Right ventricle myocardium superior (tissue), 1 donor: ENCODE measurements at regions not wholly inside any gene's neighbourhood (a gene's known extent, or its start where the extent isn't known, plus 50 kb on each side); places are given as distances from the start of the nearest gene placed in this dataset.

ENCODE experiments used
- ATAC-seq: fragments of 200-7000 bp; cut with Tn5 transposase; one replicate; pipeline ENCODE4 v1.9.1; 2020; ENCODE audit warnings: mild to moderate bottlenecking; ENCODE audit not compliant: poor library complexity
- DNase-seq: peaks from one replicate; pipeline ENCODE4 v3.0.0-alpha.2; 2020
- intact Hi-C: fragments of 100-400 bp; cut with DNase I; formaldehyde crosslinking; loops from one replicate; pipeline ENCODE4 v1.11.2; 2022
- donor health status: DM: no; HTN: yes; CAD: no; lungs with severe emphysema.

DNA sequence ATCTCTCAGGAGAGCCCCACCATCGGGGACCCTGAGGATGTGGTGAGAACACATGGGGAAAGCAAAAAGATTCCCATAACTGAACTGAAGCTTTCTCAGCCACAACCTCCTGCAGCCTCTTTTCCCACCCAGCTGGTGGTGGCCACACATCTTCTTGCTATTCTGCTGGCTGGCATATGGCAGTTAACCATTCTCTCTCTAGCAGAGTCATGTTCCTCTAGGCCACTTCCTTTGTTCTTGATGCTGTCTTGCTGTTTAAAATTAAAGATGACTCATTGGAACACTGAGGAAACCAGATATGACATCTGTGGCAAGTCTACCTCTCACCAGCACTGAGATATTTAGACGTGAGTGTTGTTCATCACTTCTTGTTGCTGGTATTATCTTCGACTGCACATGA is 180.3 kb upstream of the ROBO2 start:
- intact Hi-C loops: no loop called here
- DNase-seq (no peak), ATAC-seq (no peak)

GRCh38 chr3:76864355-76864754 is 175.5 kb upstream of the ROBO2 start:
- DNase-seq (no peak), ATAC-seq (no peak)
- intact Hi-C loops: no loop called here

GRCh38 chr3:76866729-76867408 is 173.0 kb upstream of the ROBO2 start:
- no peak for DNase-seq
- intact Hi-C loops: no loop called here
- ATAC-seq: no peak

DNA sequence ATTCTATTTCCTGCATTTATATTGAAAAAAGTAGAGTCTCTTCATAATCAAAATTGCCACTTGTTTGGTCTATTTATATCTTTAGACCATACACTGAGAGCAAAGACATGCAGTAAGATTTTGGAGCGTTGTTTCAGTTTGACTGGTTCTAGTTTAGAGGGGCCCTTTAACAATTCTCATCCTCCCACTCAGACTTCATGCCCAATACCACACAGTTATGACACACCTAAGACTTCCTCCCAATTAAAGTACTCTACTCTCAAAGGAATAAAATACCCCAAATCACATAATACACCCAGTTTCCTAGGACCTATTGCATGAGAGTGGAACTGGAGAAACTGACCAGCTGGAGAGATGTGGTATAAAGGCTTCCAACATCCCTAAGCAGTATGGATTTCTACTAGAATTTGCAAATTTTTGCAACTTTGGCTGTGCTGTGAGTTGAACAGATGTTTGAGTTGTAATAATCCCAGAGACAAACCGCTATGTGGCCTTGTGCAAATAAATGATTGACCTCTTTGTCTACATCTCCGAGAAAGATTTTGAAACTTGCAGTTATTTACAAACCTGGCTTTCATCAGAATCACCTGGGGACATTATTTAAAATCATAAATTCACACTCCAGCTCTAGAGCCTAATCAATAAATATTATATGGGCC is 170.0 kb upstream of the ROBO2 start:
- intact Hi-C loops: no loop called here
- DNase-seq (no peak), ATAC-seq (no peak)

DNA sequence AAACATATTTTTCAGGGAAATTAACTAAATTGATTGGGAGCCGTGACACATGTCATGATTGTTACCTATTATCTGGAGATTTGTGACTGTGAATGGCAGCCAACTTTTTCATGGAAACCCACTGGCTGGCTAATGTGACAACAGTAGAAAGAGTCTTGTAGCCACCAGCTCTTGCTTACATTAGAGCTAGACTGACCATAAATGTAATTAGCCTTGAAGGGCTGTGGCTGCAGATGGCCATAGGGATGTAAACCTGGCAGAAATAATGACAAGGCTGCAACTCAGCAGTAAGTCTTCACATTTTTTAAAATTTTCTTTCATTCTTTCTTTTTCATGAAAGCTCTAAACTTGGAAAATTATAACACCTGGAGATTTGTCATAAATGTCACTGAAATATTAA is 168.2 kb upstream of the ROBO2 start:
- ATAC-seq: no peak
- intact Hi-C loops: no loop called here
- DNase-seq: no peak

DNA sequence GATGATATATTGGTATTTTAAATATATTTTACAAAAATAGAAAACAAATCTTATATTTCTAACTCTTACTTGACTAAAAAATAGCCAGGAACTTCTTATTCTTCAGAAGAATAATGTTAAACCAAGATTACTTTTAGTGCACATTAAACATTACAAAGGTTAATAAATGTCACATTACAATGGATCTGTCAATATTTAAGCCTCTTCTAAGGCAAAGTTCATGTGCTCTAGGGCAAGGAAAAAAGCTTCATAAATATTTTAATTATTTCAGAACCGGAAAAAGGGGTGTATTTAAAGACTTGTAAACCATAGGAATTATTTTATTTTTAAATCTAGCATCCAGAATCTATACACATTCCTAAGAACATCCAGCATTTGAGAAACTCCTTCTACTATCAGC is 166.9 kb upstream of the ROBO2 start:
- DNase-seq (no peak), ATAC-seq (no peak)
- intact Hi-C loops: no loop called here

GRCh38 chr3:76873532-76874242 is 166.2 kb upstream of the ROBO2 start:
- intact Hi-C loops: no loop called here
- DNase-seq (no peak), ATAC-seq (no peak)

- DNase-seq (no peak), ATAC-seq (no peak)
- intact Hi-C loops: no loop called here
Measured at GRCh38 chr3:76879959-76880358, 159.9 kb upstream of the ROBO2 start.

DNA sequence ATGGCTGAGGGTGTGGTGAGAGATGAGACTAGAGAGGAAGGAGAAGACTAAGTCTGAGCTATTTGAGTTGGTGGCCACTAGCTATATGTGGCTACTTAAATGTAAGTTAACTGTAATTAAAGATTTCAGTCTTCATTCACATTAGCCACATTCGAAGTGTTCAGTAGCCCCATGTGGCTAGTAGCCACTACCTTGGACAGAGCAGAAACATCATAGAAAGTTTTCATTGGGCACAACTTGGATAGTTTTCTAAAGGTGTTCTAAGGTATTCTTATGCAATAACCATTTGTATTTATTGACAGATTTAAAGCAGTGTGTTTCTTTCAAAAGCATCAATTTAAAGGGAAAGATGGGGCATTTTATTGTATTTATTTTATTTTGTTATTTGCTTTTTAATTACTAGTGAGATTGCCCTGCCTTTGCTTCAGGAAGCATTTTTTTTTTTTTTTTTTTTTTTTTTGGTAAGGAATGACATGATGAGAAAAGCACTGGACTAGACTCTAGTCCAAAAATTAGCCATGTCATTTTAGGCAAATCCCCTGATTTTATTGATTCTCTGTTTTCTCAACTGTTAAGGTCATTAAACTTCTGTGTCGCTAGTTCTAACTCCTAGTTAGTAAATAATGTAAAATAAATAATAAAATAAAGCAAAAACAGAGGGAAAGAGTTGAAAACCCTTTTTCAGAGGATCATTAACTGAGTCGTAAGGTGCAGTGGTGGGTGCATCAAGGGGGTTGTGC is 153.0 kb upstream of the ROBO2 start:
- intact Hi-C loops: no loop called here
- no peak for DNase-seq
- no peak for ATAC-seq

DNA sequence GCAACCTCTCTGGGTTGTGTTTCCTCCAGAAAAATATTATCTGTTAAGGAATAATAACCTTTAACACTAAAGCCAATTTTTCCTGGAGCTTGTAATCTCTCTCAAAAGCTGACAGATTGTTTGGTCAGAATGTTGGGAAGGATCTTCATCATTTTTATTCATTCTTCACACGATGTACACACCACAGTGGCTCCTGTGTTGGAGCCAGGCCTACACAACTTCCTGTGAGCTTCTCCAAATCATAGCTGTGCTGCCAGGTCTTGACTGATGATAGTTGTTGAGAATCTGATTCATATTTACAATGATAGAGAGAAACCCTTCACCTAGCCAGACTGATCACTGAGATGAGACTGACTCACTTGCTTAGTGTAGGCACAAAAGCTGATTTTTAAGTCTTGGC is 151.0 kb upstream of the ROBO2 start:
- intact Hi-C loops: no loop called here
- no peak for DNase-seq
- no peak for ATAC-seq

DNA sequence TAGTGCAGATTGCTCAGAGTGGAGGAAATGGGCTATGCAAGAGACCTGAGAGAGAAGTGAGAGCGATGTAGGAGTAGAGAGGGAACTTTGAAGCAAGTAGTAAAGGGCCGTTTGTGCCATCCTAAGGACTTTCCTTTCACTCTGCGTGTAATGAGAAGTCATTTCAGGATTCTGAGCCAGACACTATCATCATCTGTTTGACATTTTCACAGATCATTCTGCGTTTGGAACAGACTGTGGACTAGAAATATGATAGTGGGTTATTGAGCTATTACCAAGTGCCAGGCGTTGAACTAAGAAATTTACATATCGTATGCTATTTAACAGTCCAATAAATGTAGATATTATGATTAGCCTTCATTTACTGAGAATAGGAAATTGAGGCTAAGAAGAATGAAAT is 150.0 kb upstream of the ROBO2 start:
- ATAC-seq: no peak
- intact Hi-C loops: no loop called here
- no peak for DNase-seq

GRCh38 chr3:76897076-76897475 is 142.8 kb upstream of the ROBO2 start:
- intact Hi-C loops: no loop called here
- no peak for DNase-seq
- ATAC-seq: no peak

GRCh38 chr3:76900596-76900995 is 139.3 kb upstream of the ROBO2 start:
- DNase-seq: no peak
- ATAC-seq: no peak
- intact Hi-C loops: no loop called here

- intact Hi-C loops: no loop called here
- DNase-seq (no peak), ATAC-seq (no peak)
Measured at GRCh38 chr3:76908156-76908555, 131.7 kb upstream of the ROBO2 start.

DNA sequence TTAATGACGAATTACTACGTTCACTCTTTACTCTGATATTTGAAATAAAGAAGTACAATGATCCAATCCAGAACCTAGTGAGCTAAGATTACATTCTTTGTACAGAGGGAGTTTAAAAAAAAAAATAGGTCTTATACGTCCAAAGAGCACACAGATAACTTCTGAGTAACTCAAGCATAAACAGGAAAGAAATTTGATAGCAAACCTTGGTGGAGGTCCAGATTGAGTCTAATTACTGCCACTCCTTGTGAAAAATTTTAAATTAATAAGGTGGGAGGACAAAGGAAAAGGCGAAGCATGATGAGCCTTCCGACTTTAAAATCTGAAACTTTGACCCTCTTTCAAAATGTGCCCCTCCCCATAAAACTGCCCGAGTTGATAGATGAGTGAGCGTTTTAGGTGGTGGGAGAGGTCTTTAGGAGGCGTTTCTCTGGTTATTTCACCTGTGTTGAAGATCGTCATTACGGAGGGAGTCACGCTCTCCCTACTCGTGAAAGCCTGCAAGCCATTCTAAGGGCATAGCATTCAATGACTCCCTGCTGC is 127.0 kb upstream of the ROBO2 start:
- intact Hi-C loops: no loop called here
- ATAC-seq (no peak), DNase-seq (no peak)

DNA sequence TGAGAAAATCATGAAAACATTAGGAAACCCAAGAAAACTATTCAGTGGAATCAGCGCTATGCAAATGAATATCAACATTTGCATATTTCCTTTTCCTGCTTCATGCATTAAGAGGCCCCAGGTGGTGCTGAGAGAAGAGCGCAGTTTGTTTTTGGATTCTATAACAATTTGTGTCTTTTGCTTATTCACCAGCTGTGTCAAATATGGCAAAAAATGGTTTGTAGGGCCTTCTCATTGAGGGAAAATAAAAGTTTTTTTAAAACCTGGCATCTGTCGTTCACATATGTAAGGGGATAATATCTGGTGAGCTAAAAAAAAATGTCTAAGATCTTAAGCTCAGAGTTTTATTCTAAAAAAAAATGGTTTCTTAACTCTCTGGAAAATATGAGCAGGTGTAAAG is 122.5 kb upstream of the ROBO2 start:
- ATAC-seq (no peak), DNase-seq (no peak)
- intact Hi-C loops: no loop called here

DNA sequence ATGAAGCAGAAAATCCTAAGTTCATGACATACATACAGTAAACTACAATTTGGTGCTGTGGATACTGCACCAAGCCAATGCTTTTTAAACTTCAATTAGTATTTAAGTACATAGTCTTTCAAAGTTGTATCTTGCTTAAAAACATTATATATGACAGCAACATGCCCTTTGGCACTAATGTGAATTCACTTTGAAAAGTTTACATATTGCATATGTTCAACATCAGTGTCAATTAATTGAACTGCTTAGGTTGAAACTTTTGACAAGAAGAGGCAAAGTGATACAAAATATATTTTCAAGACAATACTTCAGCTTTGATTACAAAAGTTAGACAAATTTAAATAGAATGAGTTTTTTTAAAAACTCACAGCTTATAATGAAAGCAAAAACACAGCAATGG is 119.4 kb upstream of the ROBO2 start:
- DNase-seq (no peak), ATAC-seq (no peak)
- intact Hi-C loops: no loop called here

DNA sequence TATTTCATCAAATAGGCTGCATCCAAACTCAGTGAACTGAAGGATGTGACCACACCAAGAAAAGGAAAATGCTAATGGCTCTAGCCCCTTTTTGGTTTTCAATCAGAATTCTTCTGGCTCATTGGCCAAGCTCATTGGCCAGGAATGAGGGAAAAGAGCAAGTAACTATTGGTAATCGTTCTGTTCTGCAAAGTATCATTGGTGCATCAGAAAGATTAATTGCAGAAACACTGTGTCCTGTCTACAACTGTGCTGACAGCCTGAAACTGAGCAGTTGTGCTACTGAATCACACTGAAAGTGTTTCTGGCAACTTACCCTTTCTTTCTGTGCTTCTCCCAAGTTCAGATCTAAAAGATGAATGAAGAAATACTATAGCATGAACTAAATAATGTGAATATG is 116.4 kb upstream of the ROBO2 start:
- DNase-seq: no peak
- ATAC-seq: no peak
- intact Hi-C loops: no loop called here

- intact Hi-C loops: no loop called here
- DNase-seq: no peak
- no peak for ATAC-seq
Measured at GRCh38 chr3:76930712-76931111, 109.2 kb upstream of the ROBO2 start.
